Stimulated activated CD8-positive, alpha-beta memory T cell treated with anti-CD3 and anti-CD28 coated beads, Interleukin-4, amount 100 ng/mL, for 24 hours (primary cell): ENCODE measurements at regions not wholly inside any gene's neighbourhood (a gene's known extent, or its start where the extent isn't known, plus 50 kb on each side); places are given as distances from the start of the nearest gene placed in this dataset.

Experiments used
- DNase-seq: peaks from one replicate; pipeline ENCODE4 v3.0.0-alpha.2; 2020; ENCODE audit warnings: low read depth

GRCh38 chr19:28218728-28219127, 994.2 kb downstream of the UQCRFS1 start:
- no peak for DNase-seq

DNA sequence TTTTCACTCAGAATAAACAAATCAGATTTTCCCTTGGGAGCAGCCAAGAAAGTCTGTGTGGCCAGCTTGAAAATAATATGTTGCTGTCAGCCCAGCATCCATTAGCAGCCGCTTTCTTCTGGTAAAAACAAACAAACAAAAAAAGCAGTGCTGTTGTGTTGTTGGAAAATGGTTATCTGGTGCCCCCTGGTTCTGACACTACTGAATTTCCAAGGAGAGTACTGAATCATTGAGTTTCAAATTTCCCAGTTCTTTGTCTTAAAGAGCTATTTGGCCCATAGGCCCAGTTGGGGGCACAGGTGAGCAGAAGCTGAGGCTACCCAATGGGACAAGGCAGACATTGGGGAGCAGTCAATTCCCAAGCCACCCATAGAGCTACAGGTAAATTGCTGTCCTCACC, 995.9 kb downstream of the UQCRFS1 start:
- DNase-seq = no peak

GRCh38 chr19:28213470-28214082, 999.4 kb downstream of the UQCRFS1 start:
- no peak for DNase-seq

DNA sequence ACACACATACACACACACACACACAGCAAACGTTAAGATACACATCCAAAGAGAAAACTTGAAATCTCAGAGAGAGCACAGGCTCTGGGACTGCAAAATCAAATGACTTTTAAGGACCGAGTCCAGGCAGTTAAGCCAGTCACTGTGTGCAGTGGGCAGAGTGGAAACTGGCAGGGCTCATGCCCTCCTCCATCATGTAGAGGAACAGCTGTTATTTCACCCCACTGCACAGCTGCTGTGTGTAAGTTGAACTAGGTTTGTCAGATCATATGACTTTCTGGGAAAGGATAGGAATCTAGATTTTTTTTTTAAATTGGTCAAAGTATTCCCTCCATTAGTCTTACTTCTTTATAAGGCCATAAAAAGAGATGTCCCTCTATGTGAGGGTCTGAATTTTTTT, 1002.1 kb downstream of the UQCRFS1 start:
- DNase-seq = no peak

DNA sequence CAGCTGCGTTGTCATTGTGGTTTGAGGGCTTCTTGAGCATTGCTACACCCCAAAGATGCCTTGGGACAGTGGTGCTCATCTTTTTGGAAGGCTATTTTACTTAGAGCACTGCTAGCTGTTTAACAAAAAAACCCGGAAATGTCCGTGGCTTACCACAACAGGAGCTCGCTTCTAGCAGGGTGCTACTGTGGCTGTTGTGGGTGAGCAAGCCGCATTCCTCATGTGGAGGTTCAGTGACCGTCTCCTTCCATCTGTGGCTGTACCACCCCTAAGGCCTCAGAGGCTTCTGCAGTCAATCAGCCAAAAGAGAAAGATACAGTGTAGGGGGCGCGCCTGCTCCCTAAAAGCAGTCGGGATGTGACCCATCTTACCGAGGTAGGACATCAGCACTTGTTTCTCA, 1004.2 kb downstream of the UQCRFS1 start:
- DNase-seq = no peak

DNA sequence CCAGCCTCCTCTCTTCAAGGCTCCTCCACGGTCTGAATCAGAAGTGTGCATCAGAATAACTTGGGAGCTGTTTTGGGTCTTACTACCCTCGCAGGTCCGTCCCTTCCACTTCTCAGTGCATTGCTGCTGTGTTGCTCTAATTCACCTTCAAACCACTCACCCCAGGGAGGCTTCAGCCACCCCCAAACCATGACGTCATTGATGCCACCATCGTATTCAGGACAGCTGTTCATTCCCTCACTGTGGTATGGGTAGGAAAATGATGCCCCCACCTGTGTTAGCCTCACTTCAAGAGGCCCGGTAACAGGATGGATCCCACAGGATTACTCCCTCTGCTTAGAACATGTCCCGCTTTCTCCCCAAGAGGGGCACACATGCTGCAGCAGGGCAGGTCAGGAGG, 1005.7 kb downstream of the UQCRFS1 start:
- DNase-seq = no peak

GRCh38 chr19:28201462-28201943, 1011.4 kb downstream of the UQCRFS1 start:
- DNase-seq = no peak

GRCh38 chr19:28199323-28199722, 1013.6 kb downstream of the UQCRFS1 start:
- DNase-seq = no peak

GRCh38 chr19:28196961-28197360, 1016.0 kb downstream of the UQCRFS1 start:
- DNase-seq = no peak

GRCh38 chr19:28196101-28196500, 1016.9 kb downstream of the UQCRFS1 start:
- DNase-seq = no peak

GRCh38 chr19:28185646-28186045, 1027.3 kb downstream of the UQCRFS1 start:
- no peak for DNase-seq

GRCh38 chr19:28184997-28185396, 1028.0 kb downstream of the UQCRFS1 start:
- DNase-seq = no peak

- DNase-seq = no peak
Observed at GRCh38 chr19:28176193-28176592, 1036.8 kb downstream of the UQCRFS1 start.

GRCh38 chr19:28171983-28172382, 1041.0 kb downstream of the UQCRFS1 start:
- no peak for DNase-seq

- DNase-seq = no peak
Observed at GRCh38 chr19:28170066-28170465, 1042.9 kb downstream of the UQCRFS1 start.

DNA sequence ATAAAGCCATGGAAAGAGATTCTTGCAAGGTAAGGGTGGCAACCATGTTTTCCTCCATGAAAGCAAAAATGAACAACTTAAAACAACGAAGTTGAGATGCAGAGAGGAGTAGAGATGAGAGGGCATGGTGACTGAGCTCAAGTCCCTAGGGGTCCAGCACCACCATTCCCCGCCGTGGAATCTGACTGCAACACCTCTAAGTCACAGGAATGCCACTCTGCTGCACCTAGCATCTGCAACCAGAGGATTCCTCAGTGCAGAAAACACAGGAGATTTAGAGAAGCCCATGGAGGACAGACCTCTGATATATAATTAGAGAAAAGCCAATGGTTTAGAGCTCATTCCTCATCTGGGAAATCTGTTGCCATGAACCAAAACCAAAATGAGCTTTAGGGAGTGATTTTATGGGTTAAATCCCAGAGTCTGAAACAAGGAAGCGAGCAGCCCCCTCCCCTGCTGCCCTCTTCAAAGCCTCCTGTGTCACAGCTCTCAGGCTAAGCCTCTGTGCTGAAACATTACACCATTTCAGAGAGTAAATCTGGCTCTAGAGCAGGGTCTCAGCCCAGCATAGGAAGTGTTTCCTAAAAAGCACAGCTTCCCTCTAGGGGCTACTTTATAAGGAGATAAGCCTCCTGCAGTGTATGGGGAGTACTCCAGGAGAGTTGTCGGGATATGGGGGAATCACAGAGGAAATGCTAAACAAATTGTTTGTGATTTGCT, 1043.6 kb downstream of the UQCRFS1 start:
- no peak for DNase-seq

- no peak for DNase-seq
Observed at GRCh38 chr19:28168557-28168956, 1044.4 kb downstream of the UQCRFS1 start.

DNA sequence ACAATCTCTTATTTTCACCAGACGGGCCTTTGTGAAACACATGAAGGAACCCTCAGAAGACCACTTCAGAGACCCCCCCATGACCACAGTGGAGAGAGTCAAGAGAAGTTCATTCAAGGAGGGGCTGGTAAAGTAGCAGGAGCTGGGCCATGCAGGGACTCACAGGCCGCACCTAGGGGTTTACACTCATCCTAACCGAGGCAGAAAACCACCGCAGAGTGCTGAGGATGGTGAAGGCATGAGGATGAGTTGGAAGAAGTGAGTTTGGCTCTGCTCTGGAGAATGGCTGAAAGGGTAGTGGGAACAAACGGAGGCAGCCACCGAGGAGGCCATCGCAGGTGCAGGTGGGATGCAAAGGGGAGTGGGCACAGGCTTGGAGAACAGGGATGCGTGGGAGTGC, 1046.9 kb downstream of the UQCRFS1 start:
- no peak for DNase-seq

DNA sequence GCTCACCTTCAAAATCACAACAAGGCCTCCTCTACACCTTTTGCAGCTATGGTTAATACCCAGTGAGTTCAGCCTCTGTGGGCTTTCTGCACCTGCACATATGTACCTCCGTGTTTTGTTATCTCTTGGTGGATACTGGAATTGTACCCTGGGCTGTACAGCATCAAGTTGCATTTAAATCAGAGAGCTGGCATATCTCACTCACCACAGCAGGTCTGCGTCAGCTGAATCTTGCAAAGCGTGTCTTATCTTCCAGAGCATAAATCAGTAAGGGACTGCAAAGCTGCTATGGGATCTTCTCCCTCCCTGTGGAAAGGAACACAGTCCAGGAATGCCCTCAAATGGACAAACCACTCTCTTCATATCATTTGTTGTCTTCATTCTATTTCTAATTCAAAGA, 1048.7 kb downstream of the UQCRFS1 start:
- no peak for DNase-seq

GRCh38 chr19:28159065-28159464, 1053.9 kb downstream of the UQCRFS1 start:
- no peak for DNase-seq

DNA sequence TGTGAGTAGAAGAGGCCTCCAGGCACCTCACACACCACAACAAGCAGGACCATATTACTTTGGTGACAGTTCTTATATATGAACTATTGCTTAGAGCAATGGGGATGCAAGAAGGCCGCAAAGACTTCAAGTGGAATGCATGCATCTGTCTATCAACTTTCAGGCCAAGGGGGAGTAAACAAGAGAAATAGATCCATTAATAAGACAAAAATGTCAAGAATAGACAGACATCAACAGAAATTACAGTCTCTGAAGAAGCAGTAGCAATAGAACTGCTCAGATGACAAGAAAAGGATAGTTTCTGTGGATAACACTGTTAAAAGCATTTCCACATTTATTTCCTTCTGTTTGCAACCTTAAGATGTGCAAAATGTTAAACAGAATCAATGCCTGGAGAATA, 1057.7 kb downstream of the UQCRFS1 start:
- no peak for DNase-seq

DNA sequence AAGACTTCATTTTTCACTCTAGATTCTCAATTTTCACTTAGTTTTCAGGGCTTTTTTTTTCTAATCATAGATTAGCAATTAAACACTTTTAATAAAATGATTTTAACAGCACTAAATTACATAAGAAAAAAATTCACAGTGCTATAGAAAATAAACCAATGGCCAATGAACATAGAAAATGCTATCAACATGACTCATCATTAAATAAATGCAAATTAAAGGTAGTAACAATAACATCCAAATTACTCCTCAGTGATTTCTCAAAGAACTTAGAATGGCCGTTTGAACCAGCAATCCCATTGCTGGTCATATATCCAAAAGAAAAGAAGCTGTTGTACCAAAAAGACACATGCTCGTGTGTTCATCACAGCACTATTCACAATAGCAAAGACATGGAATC, 1058.9 kb downstream of the UQCRFS1 start:
- DNase-seq = no peak

DNA sequence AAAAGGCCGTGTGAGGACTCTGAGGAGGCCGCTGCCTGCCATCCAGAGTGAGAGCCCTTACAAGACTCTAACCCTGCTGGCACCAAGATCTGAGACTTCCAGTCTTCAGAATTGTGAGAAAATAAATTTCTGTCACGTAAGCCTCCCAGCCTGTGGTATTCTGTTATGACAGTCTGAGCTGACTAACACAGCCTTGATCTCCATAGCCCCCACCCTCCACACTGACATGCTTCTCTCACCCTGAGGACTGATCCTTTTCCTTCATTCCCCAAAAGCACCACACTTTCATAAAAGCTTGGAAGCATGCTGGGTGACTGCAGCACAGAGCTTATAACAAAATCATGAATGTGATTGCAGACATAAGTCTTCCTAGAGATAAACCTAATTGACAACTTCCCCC, 1059.8 kb downstream of the UQCRFS1 start:
- DNase-seq = no peak

GRCh38 chr19:28152195-28152594, 1060.8 kb downstream of the UQCRFS1 start:
- no peak for DNase-seq
